Calu3 (cell line): ENCODE measurements at regions not wholly inside any gene's neighbourhood (a gene's known extent, or its start where the extent isn't known, plus 50 kb on each side); places are given as distances from the start of the nearest gene placed in this dataset.

Experiments
- BruUV-seq: library from RNA; stranded (reverse); fragments of 400-500 nt; replicated peaks from 2 replicates; lab custom pipeline; 2021; lab: Mats Ljungman, UMichigan
- CTCF ChIA-PET: fragments of 300-600 bp; sonication (Branson Sonifier 250); formaldehyde crosslinking; loops from one replicate; lab custom pipeline; 2022; ENCODE audit warnings: antibody characterized with exemption; lab: Charles Lee
- DNase-seq: peaks from one replicate; pipeline ENCODE4 v3.0.0; 2022
- H3K27ac Mint-ChIP-seq: one replicate; pipeline ENCODE4 v1.8.0; 2022; ENCODE audit warnings: mixed read lengths; ENCODE audit not compliant: unreplicated experiment
- H3K27me3 Mint-ChIP-seq: one replicate; pipeline ENCODE4 v1.8.0; 2022; ENCODE audit warnings: mixed read lengths; ENCODE audit not compliant: unreplicated experiment
- H3K36me3 Mint-ChIP-seq: one replicate; pipeline ENCODE4 v1.8.0; 2022; ENCODE audit warnings: mild to moderate bottlenecking, moderate library complexity, mixed read lengths; ENCODE audit not compliant: insufficient read depth, unreplicated experiment
- H3K4me1 Mint-ChIP-seq: one replicate; pipeline ENCODE4 v1.8.0; 2022; ENCODE audit warnings: mild to moderate bottlenecking, low read depth, mixed read lengths; ENCODE audit not compliant: unreplicated experiment
- H3K4me3 Mint-ChIP-seq: one replicate; pipeline ENCODE4 v1.8.0; 2022; ENCODE audit warnings: mild to moderate bottlenecking, low read depth, moderate library complexity, mixed read lengths; ENCODE audit not compliant: unreplicated experiment
- H3K9me3 Mint-ChIP-seq: one replicate; pipeline ENCODE4 v1.8.0; 2022; ENCODE audit warnings: low read depth, mixed read lengths; ENCODE audit not compliant: unreplicated experiment
- intact Hi-C: fragments of 100-400 bp; cut with micrococcal nuclease; formaldehyde crosslinking; loops from one replicate; pipeline ENCODE4 v1.10.0; 2022; ENCODE audit not compliant: unreplicated experiment
- TF ChIP-seq, protein P1 (sequence below): fragments of 200-600 bp; IDR thresholded peaks from one replicate; pipeline ENCODE4 v1.8.0; 2022; ENCODE audit warnings: antibody characterized with exemption; ENCODE audit not compliant: unreplicated experiment

DNA sequence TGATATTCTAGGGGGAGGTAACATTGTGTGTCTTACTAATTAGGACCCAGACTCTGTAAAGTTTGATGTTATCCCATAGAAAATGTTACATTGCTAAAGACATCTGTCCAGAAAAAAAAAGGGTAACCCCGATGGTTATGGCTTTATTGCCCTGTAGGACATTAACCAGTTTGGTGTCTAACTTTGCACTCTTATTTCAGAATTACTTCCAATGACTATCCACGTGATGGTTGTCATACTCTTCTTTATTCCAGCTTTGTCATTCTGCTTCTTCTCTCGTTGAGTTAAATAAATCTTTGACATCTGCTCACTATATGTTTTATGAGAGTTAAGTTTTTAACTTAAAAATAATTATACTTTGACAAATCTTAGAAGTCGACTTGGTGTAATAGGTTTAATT is 180.4 kb upstream of the ANKRD55 start:
- Mint-ChIP-seq H3K27ac (no peak overlapping the region), H3K9me3 (peaks cover 3% of the 10 kb centered on the region), H3K36me3 (no peaks in the 10 kb centered on the region), H3K4me3 (no peak overlapping the region), H3K27me3 (no peaks in the 10 kb centered on the region), H3K4me1 (peaks cover 56% of the 10 kb centered on the region)
- BruUV-seq = no TSS peak
- TF ChIP-seq, protein P1, sequence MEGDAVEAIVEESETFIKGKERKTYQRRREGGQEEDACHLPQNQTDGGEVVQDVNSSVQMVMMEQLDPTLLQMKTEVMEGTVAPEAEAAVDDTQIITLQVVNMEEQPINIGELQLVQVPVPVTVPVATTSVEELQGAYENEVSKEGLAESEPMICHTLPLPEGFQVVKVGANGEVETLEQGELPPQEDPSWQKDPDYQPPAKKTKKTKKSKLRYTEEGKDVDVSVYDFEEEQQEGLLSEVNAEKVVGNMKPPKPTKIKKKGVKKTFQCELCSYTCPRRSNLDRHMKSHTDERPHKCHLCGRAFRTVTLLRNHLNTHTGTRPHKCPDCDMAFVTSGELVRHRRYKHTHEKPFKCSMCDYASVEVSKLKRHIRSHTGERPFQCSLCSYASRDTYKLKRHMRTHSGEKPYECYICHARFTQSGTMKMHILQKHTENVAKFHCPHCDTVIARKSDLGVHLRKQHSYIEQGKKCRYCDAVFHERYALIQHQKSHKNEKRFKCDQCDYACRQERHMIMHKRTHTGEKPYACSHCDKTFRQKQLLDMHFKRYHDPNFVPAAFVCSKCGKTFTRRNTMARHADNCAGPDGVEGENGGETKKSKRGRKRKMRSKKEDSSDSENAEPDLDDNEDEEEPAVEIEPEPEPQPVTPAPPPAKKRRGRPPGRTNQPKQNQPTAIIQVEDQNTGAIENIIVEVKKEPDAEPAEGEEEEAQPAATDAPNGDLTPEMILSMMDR = no peak
- DNase-seq = no peak
- intact Hi-C loops = no loop called here
- CTCF ChIA-PET = no interaction called here

DNA sequence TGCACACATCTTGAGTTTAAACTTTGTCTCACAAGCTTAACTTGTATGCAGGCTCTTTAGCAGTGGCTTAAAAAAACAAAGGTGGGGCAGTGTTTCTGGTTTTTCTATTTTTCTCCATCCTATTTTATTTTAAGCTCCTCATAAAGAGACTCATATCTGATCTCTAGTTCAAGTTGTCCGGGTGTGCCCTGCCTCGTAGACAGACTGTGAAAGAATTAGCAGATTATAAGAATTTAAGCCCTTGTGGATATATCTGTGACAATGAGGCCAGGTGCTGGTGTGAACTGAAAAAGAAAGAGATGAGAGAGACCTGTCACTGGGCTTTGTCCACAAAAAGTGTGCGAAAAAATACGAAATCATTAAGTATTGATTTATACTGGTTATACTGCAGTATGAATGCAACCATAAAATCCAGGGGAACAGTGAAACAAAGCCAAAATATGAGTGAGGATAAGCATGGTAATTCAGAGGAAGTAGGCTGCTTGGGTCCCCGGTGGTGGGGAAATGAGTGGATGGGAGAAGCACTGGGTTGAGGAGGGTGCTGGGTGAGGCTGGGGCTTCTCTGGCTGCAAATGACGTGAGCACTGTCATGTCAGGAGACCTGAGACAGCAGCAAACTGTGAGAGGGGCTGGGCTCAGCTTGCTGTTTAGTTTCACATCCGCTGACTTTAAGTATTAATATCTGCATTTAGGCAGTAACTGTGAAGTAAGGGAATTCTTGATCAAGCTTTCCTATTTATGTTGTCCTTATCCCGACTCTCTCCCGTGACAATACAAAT is 179.7 kb upstream of the ANKRD55 start:
- Mint-ChIP-seq H3K9me3 (no peaks in the 10 kb centered on the region), H3K4me1 (peaks cover 59% of the 10 kb centered on the region), H3K27me3 (no peaks in the 10 kb centered on the region), H3K27ac (no peak overlapping the region), H3K36me3 (no peaks in the 10 kb centered on the region), H3K4me3 (no peak overlapping the region)
- CTCF ChIA-PET = no interaction called here
- no TSS peak for BruUV-seq
- TF ChIP-seq, protein P1 = no peak
- intact Hi-C loops = no loop called here
- DNase-seq = no peak

DNA sequence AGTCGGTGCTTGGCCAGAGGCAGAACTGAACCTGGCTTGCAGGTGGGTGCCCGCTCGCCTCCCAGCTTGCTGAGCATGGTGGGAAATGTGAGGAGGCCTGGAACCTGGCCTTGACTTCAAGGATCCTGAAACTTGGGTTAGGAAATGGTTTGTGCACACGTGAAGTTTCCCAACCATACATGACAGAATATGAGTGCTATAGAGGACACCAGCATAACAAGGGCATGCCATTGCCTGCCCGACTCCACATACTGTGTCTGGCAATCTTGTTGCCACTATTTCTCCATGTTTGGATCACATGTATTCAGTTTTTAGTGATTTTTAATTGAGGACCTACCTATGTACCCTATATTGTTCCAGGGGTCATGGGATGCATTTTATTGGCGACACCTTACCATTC is 177.6 kb upstream of the ANKRD55 start:
- DNase-seq = no peak
- no TSS peak for BruUV-seq
- H3K27me3 Mint-ChIP-seq = no peaks in the 10 kb centered on the region
- H3K9me3 Mint-ChIP-seq = no peaks in the 10 kb centered on the region
- intact Hi-C loops = no loop called here
- TF ChIP-seq, protein P1 = no peak
- no peak overlapping the region for H3K27ac Mint-ChIP-seq
- H3K36me3 Mint-ChIP-seq = no peaks in the 10 kb centered on the region
- no peak overlapping the region for H3K4me3 Mint-ChIP-seq
- CTCF ChIA-PET = no interaction called here
- peaks cover 68% of the 10 kb centered on the region for H3K4me1 Mint-ChIP-seq

DNA sequence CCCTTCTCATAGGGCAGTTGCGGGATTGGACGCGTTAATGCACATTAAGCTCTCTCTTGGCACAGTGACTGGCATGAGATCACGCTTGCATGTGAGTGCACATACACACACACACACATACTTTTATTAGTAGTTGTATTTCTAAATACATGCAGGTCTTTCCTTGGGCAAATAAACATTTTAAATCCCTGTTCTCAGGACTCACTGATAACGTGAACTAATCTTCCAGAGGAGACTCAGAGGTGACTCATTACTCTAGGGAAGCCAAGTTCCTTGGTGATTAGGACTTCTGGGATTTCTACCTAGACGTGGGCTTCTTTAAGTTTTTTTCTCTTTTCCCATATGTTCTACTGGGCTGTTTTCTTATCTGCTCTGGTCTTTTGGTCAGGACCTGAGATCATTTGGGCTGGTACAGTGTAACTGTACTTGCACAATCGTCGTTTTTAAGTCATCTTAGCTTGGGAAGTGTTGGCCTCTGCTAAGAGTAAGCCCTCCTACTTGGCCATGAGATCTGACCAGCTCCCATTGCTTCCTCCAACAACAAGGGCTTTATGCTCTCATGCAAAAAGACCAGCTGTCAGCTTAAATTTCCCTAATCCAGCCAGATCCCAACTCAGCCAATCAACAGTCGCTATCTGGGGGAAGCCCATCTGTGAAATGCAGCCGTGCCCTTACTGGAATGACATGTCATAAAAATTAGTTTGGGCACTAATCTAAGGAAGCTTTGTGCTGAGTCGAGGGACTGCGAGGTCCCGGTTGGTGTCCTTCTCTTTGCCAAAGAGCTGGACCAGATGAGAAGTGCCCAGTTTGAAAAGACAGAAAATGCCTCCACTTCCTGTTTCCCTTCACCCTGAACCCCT is 176.4 kb upstream of the ANKRD55 start:
- H3K36me3 Mint-ChIP-seq = no peaks in the 10 kb centered on the region
- H3K27ac Mint-ChIP-seq = no peak overlapping the region
- CTCF ChIA-PET = no interaction called here
- no peak for DNase-seq
- no peaks in the 10 kb centered on the region for H3K27me3 Mint-ChIP-seq
- H3K4me3 Mint-ChIP-seq = no peak overlapping the region
- H3K9me3 Mint-ChIP-seq = no peaks in the 10 kb centered on the region
- intact Hi-C loops = loop anchor here (5.0 kb wide), 2 partner anchors 52 to 137 kb away; no protein-coding TSS in a partner anchor
- peaks cover 67% of the 10 kb centered on the region for H3K4me1 Mint-ChIP-seq
- TF ChIP-seq, protein P1 = no peak
- no TSS peak for BruUV-seq
